H9 (cell line): ENCODE measurements at regions not wholly inside any gene's neighbourhood (a gene's known extent, or its start where the extent isn't known, plus 50 kb on each side); places are given as distances from the start of the nearest gene placed in this dataset.

ENCODE experiments used
- DNase-seq: peaks from one replicate; pipeline ENCODE4 v3.0.0-alpha.2; 2017
- H2AFZ ChIP-seq: one replicate; pipeline ENCODE4 v1.6.1; 2013; ENCODE audit warnings: mild to moderate bottlenecking, low read length, control low read depth, moderate library complexity
- H2AK5ac ChIP-seq: 2 replicates; pipeline ENCODE4 v1.6.1; 2013; ENCODE audit warnings: low read length, control low read depth, mixed read lengths; ENCODE audit not compliant: insufficient read length
- H2BK120ac ChIP-seq: one replicate; pipeline ENCODE4 v1.6.1; 2013; ENCODE audit warnings: low read depth, mild to moderate bottlenecking, low read length, control low read depth, inconsistent platforms; ENCODE audit not compliant: poor library complexity, severe bottlenecking
- H2BK12ac ChIP-seq: 2 replicates; pipeline ENCODE4 v1.6.1; 2013; ENCODE audit warnings: low read length, control low read depth, mixed read lengths, low read depth; ENCODE audit not compliant: insufficient read length
- H2BK15ac ChIP-seq: 2 replicates; pipeline ENCODE4 v1.6.1; 2013; ENCODE audit warnings: low read depth, low read length, control low read depth
- H2BK20ac ChIP-seq: one replicate; pipeline ENCODE4 v1.6.1; 2013; ENCODE audit warnings: low read depth, mild to moderate bottlenecking, low read length, control low read depth, inconsistent platforms; ENCODE audit not compliant: poor library complexity, severe bottlenecking
- H2BK5ac ChIP-seq: 2 replicates; pipeline ENCODE4 v1.6.1; 2013; ENCODE audit warnings: low read length, control low read depth, mixed read lengths; ENCODE audit not compliant: insufficient read length
- H3K14ac ChIP-seq: 2 replicates; pipeline ENCODE4 v1.6.1; 2013; ENCODE audit warnings: low read length, control low read depth; ENCODE audit not compliant: insufficient read depth
- H3K18ac ChIP-seq: 2 replicates; pipeline ENCODE4 v1.6.1; 2013; ENCODE audit warnings: low read depth, mild to moderate bottlenecking, mixed read lengths, low read length, control low read depth; ENCODE audit not compliant: insufficient read length
- H3K23ac ChIP-seq: 2 replicates; pipeline ENCODE4 v1.6.1; 2013; ENCODE audit warnings: low read length, control low read depth, mixed read lengths, low read depth; ENCODE audit not compliant: insufficient read length
- H3K23me2 ChIP-seq: 2 replicates; pipeline ENCODE4 v1.6.1; 2013; ENCODE audit warnings: low read depth, mild to moderate bottlenecking, mixed read lengths, low read length, control low read depth; ENCODE audit not compliant: insufficient read length, poor library complexity, severe bottlenecking
- H3K27ac ChIP-seq: 2 replicates; pipeline ENCODE4 v1.5.1; 2013; ENCODE audit warnings: low read length, control low read depth, mixed read lengths, low read depth; ENCODE audit not compliant: insufficient read length
- H3K27me3 ChIP-seq: 2 replicates; pipeline ENCODE4 v1.6.1; 2013; ENCODE audit warnings: low read length, control low read depth, inconsistent platforms; ENCODE audit not compliant: insufficient read depth
- H3K4ac ChIP-seq: 2 replicates; pipeline ENCODE4 v1.6.1; 2013; ENCODE audit warnings: low read depth, mild to moderate bottlenecking, control low read depth, inconsistent platforms, low read length, moderate library complexity
- H3K4me1 ChIP-seq: 2 replicates; pipeline ENCODE4 v1.6.1; 2013; ENCODE audit warnings: low read length, control low read depth, inconsistent platforms; ENCODE audit not compliant: insufficient read depth
- H3K4me2 ChIP-seq: 2 replicates; pipeline ENCODE4 v1.6.1; 2013; ENCODE audit warnings: low read length, control low read depth, mixed read lengths; ENCODE audit not compliant: insufficient read length, insufficient read depth
- H3K56ac ChIP-seq: 2 replicates; pipeline ENCODE4 v1.6.1; 2013; ENCODE audit warnings: low read depth, mild to moderate bottlenecking, mixed read lengths, low read length, control low read depth; ENCODE audit not compliant: insufficient read length
- H3K79me1 ChIP-seq: 2 replicates; pipeline ENCODE4 v1.6.1; 2013; ENCODE audit warnings: low read depth, mild to moderate bottlenecking, moderate library complexity, low read length, control low read depth, inconsistent platforms; ENCODE audit not compliant: insufficient read depth, poor library complexity, severe bottlenecking
- H3K79me2 ChIP-seq: 2 replicates; pipeline ENCODE4 v1.6.1; 2013; ENCODE audit warnings: low read length, control low read depth, inconsistent platforms; ENCODE audit not compliant: insufficient read depth
- H3K9ac ChIP-seq: 2 replicates; pipeline ENCODE4 v1.6.1; 2013; ENCODE audit warnings: low read length, control low read depth, mixed read lengths; ENCODE audit not compliant: insufficient read length; ENCODE audit errors: extremely low read depth
- H3K9me3 ChIP-seq: one replicate; pipeline ENCODE4 v1.6.1; 2013; ENCODE audit warnings: low read depth, low read length, inconsistent platforms; ENCODE audit not compliant: control insufficient read depth
- H3T11ph ChIP-seq: one replicate; pipeline ENCODE4 v1.6.1; 2013; ENCODE audit warnings: mild to moderate bottlenecking, low read length, control low read depth, inconsistent platforms
- H4K20me1 ChIP-seq: one replicate; pipeline ENCODE4 v1.6.1; 2013; ENCODE audit not compliant: control insufficient read depth, insufficient read length, insufficient read depth
- H4K5ac ChIP-seq: 2 replicates; pipeline ENCODE4 v1.6.1; 2013; ENCODE audit warnings: low read depth, mild to moderate bottlenecking, mixed read lengths, low read length, control low read depth; ENCODE audit not compliant: insufficient read length
- H4K8ac ChIP-seq: replicated peaks from 2 replicates; pipeline ENCODE4 v1.6.1; 2013; ENCODE audit warnings: low read length, control low read depth, mixed read lengths, low read depth; ENCODE audit not compliant: insufficient read length
- H4K91ac ChIP-seq: 2 replicates; pipeline ENCODE4 v1.6.1; 2013; ENCODE audit warnings: low read depth, mild to moderate bottlenecking, moderate library complexity, mixed read lengths, low read length, control low read depth; ENCODE audit not compliant: insufficient read length
- H3K27ac Mint-ChIP-seq, 3 experiments: 2 replicates in 2 of 3; 3 replicates in 1 of 3; pipeline ENCODE4 v1.8.0; 2020 to 2021; ENCODE audit warnings: mixed read lengths in 3 of 3, mild to moderate bottlenecking in 1 of 3, moderate library complexity in 1 of 3
- H3K27me3 Mint-ChIP-seq: 2 replicates; pipeline ENCODE4 v1.8.0; 2021; ENCODE audit warnings: low read depth, mild to moderate bottlenecking, moderate library complexity, mixed read lengths
- H3K36me3 Mint-ChIP-seq, 3 experiments: 2 replicates in 2 of 3; 3 replicates in 1 of 3; pipeline ENCODE4 v1.8.0; 2020 to 2021; ENCODE audit warnings: low read depth in 3 of 3, mixed read lengths in 3 of 3; ENCODE audit not compliant: insufficient read depth in 1 of 3
- H3K4me1 Mint-ChIP-seq, 2 experiments: 2 replicates each; pipeline ENCODE4 v1.8.0; 2020; ENCODE audit warnings: mixed read lengths in 2 of 2
- H3K4me3 Mint-ChIP-seq, 2 experiments: 2 replicates in 1 of 2; 3 replicates in 1 of 2; pipeline ENCODE4 v1.8.0; 2020 to 2021; ENCODE audit warnings: mild to moderate bottlenecking in 2 of 2, mixed read lengths in 2 of 2, moderate library complexity in 1 of 2
- H3K9me3 Mint-ChIP-seq, 2 experiments: 2 replicates in 1 of 2; 3 replicates in 1 of 2; pipeline ENCODE4 v1.8.0; 2020; ENCODE audit warnings: mild to moderate bottlenecking in 2 of 2, mixed read lengths in 2 of 2, moderate library complexity in 1 of 2
- WGBS: extraction: QIAGEN DNeasy Blood & Tissue Kit; methylation state at CpG from one replicate; pipeline ENCODE4 v1.1.7; 2013; ENCODE audit warnings: missing lambda C conversion rate, low lambda C conversion rate, mixed read lengths; ENCODE audit not compliant: insufficient read length; ENCODE audit errors: extremely low coverage; 5-methylcytosine and 5-hydroxymethylcytosine counted together
- TF ChIP-seq, protein P1 (sequence below): fragments of 200-600 bp; sonication (generic); conservative IDR thresholded peaks from 3 replicates; pipeline ENCODE4 v1.8.0; 2021; ENCODE audit warnings: antibody characterized with exemption, mild to moderate bottlenecking

- no peak for DNase-seq
- TF ChIP-seq, protein P1, sequence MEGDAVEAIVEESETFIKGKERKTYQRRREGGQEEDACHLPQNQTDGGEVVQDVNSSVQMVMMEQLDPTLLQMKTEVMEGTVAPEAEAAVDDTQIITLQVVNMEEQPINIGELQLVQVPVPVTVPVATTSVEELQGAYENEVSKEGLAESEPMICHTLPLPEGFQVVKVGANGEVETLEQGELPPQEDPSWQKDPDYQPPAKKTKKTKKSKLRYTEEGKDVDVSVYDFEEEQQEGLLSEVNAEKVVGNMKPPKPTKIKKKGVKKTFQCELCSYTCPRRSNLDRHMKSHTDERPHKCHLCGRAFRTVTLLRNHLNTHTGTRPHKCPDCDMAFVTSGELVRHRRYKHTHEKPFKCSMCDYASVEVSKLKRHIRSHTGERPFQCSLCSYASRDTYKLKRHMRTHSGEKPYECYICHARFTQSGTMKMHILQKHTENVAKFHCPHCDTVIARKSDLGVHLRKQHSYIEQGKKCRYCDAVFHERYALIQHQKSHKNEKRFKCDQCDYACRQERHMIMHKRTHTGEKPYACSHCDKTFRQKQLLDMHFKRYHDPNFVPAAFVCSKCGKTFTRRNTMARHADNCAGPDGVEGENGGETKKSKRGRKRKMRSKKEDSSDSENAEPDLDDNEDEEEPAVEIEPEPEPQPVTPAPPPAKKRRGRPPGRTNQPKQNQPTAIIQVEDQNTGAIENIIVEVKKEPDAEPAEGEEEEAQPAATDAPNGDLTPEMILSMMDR: no peak
- H3T11ph ChIP-seq: no peak overlapping the region
- no peak overlapping the region for H2BK15ac ChIP-seq
- no peaks in the 10 kb centered on the region for H3K79me2 ChIP-seq
- H3K79me1 ChIP-seq: no peaks in the 10 kb centered on the region
- H2BK120ac ChIP-seq: no peak overlapping the region
- no peaks in the 10 kb centered on the region for H3K27me3 ChIP-seq
- Mint-ChIP-seq H3K4me3 (no peak overlapping the region), H3K36me3 (no peaks in the 10 kb centered on the region), H3K27me3 (no peaks in the 10 kb centered on the region), H3K4me1 (no peaks in the 10 kb centered on the region), H3K9me3 (no peaks in the 10 kb centered on the region), H3K27ac (no peak overlapping the region)
- no peak overlapping the region for H2AK5ac ChIP-seq
- no peak overlapping the region for H3K56ac ChIP-seq
- H2BK12ac ChIP-seq: no peak overlapping the region
- H3K4ac ChIP-seq: no peak overlapping the region
- no peak overlapping the region for H3K23ac ChIP-seq
- H3K18ac ChIP-seq: no peak overlapping the region
- H4K5ac ChIP-seq: no peak overlapping the region
- H4K8ac ChIP-seq: no peak overlapping the region
- H2AFZ ChIP-seq: no peak overlapping the region
- no peak overlapping the region for H2BK20ac ChIP-seq
- H3K9me3 ChIP-seq: no peaks in the 10 kb centered on the region
- no peaks in the 10 kb centered on the region for H4K20me1 ChIP-seq
- no peaks in the 10 kb centered on the region for H3K4me1 ChIP-seq
- H3K23me2 ChIP-seq: no peaks in the 10 kb centered on the region
- H4K91ac ChIP-seq: no peak overlapping the region
- H3K14ac ChIP-seq: no peak overlapping the region
- no peak overlapping the region for H3K4me2 ChIP-seq
- no peak overlapping the region for H2BK5ac ChIP-seq
- 100% methylated on average over 1 of the region's 3 CpGs for WGBS
- no peak overlapping the region for H3K27ac ChIP-seq
- no peak overlapping the region for H3K9ac ChIP-seq
These were observed 58.8 kb downstream of the POM121L12 start for GRCh38 chr7:53094191-53094590.
